T-cell (primary cell): ENCODE measurements at regions not wholly inside any gene's neighbourhood (a gene's known extent, or its start where the extent isn't known, plus 50 kb on each side); places are given as distances from the start of the nearest gene placed in this dataset.

Experiments
- ATAC-seq, 4 experiments: fragments of 200-7000 bp in 3 of 4; fragments of 150-1000 bp in 1 of 4; cut with Tn5 transposase; replicated peaks in 1 of 4; 1 replicate in 3 of 4; 2 replicates in 1 of 4; pipeline ENCODE4 v1.10.0; 2021; ENCODE audit warnings: moderate library complexity in 3 of 4, mild to moderate bottlenecking in 2 of 4, moderate number of reproducible peaks in 1 of 4
- CTCF ChIA-PET, 2 donors: fragments of 300-600 bp; sonication (Branson Sonifier 250); formaldehyde crosslinking; loops; one replicate each; lab custom pipeline; 2022; ENCODE audit warnings: antibody characterized with exemption in 2 of 2; lab: Charles Lee
- POLR2A ChIA-PET, 2 donors: fragments of 300-600 bp; sonication (Branson Sonifier 250); formaldehyde crosslinking; loops; one replicate each; lab custom pipeline; 2022; ENCODE audit warnings: antibody characterized with exemption in 2 of 2; lab: Charles Lee
- DNase-seq, 35 experiments: peaks; one replicate each; pipeline versions ENCODE4 v3.0.0 to v3.0.0-alpha.2; 2013 to 2023
- H3K27ac ChIP-seq: one replicate; pipeline ENCODE4 v1.5.1; 2013; ENCODE audit warnings: low read length
- H3K27me3 ChIP-seq, 2 experiments: replicated peaks in 1 of 2; 1 replicate in 1 of 2; 2 replicates in 1 of 2; pipeline versions ENCODE4 v1.6.1 to v1.7.0; 2013; ENCODE audit warnings: low read length in 1 of 2, mixed read lengths in 1 of 2; ENCODE audit not compliant: control insufficient read depth in 2 of 2, insufficient read depth in 2 of 2; ENCODE audit errors: extremely low read depth in 1 of 2
- H3K36me3 ChIP-seq, 2 donors: 1 replicate in 1 of 2; 2 replicates in 1 of 2; pipeline versions ENCODE4 v1.6.1 to v1.7.0; 2013; ENCODE audit warnings: low read length in 1 of 2; ENCODE audit not compliant: control insufficient read depth in 2 of 2, insufficient read depth in 1 of 2; ENCODE audit errors: extremely low read depth in 1 of 2
- H3K4me1 ChIP-seq, 2 experiments: 1 replicate in 1 of 2; 2 replicates in 1 of 2; pipeline versions ENCODE4 v1.6.1 to v1.7.0; 2013; ENCODE audit warnings: low read length in 2 of 2, mixed read lengths in 1 of 2; ENCODE audit not compliant: insufficient read depth in 2 of 2, control insufficient read depth in 1 of 2; ENCODE audit errors: extremely low read depth in 1 of 2
- H3K4me3 ChIP-seq, 2 donors: 1 replicate in 1 of 2; 2 replicates in 1 of 2; pipeline versions ENCODE4 v1.5.1 to v1.7.0; 2013; ENCODE audit warnings: mild to moderate bottlenecking in 2 of 2, low read length in 1 of 2, moderate library complexity in 1 of 2; ENCODE audit not compliant: control insufficient read depth in 1 of 2; ENCODE audit errors: extremely low read depth in 1 of 2
- H3K9me3 ChIP-seq: 2 replicates; pipeline ENCODE4 v1.7.0; 2013
- H3K27ac Mint-ChIP-seq, 2 donors: one replicate each; pipeline ENCODE4 v1.8.0; 2020 to 2021; ENCODE audit warnings: mild to moderate bottlenecking in 2 of 2, mixed read lengths in 2 of 2
- H3K27me3 Mint-ChIP-seq, 2 donors: one replicate each; pipeline ENCODE4 v1.8.0; 2021 to 2022; ENCODE audit warnings: mixed read lengths in 2 of 2
- H3K36me3 Mint-ChIP-seq: one replicate; pipeline ENCODE4 v1.8.0; 2021; ENCODE audit warnings: mixed read lengths
- H3K4me1 Mint-ChIP-seq, 3 donors: one replicate each; pipeline ENCODE4 v1.8.0; 2020 to 2022; ENCODE audit warnings: mixed read lengths in 3 of 3, mild to moderate bottlenecking in 1 of 3
- H3K4me3 Mint-ChIP-seq, 3 donors: one replicate each; pipeline ENCODE4 v1.8.0; 2020 to 2022; ENCODE audit warnings: mild to moderate bottlenecking in 3 of 3, mixed read lengths in 3 of 3, moderate library complexity in 3 of 3
- H3K9me3 Mint-ChIP-seq, 3 donors: one replicate each; pipeline ENCODE4 v1.8.0; 2020 to 2022; ENCODE audit warnings: mixed read lengths in 3 of 3
- WGBS: methylation state at CpG from one replicate; pipeline ENCODE4 v1.1.5; 2013; ENCODE audit warnings: missing lambda C conversion rate; ENCODE audit not compliant: insufficient coverage; 5-methylcytosine and 5-hydroxymethylcytosine counted together

- no peak overlapping the region for H3K27ac Mint-ChIP-seq
- CTCF ChIA-PET = no interaction called here
- no peaks in the 10 kb centered on the region for H3K9me3 Mint-ChIP-seq
- Histone ChIP-seq H3K27me3 (no peaks in the 10 kb centered on the region), H3K36me3 (no peaks in the 10 kb centered on the region), H3K9me3 (no peaks in the 10 kb centered on the region), H3K27ac (no peak overlapping the region), H3K4me3 (no peak overlapping the region), H3K4me1 (no peaks in the 10 kb centered on the region)
- peaks cover 3% of the 10 kb centered on the region for H3K36me3 Mint-ChIP-seq
- H3K4me1 Mint-ChIP-seq = no peaks in the 10 kb centered on the region
- POLR2A ChIA-PET = no interaction called here
- no CpG with 5 or more reads among the region's 5 CpGs for WGBS
- peaks cover 3 to 6% of the 10 kb centered on the region in 2 donors for H3K27me3 Mint-ChIP-seq
- no peak for DNase-seq
- ATAC-seq = no peak
- no peak overlapping the region for H3K4me3 Mint-ChIP-seq
These were observed 78.2 kb downstream of the DNTTIP2 start for GRCh38 chr1:93800856-93801255.

- no peaks in the 10 kb centered on the region for H3K36me3 ChIP-seq
- ATAC-seq (no peak), DNase-seq (no peak)
- no peaks in the 10 kb centered on the region for H3K4me1 ChIP-seq
- WGBS = no CpG with 5 or more reads among the region's 1 CpG
- ChIA-PET CTCF (no interaction called here), POLR2A (no interaction called here)
- H3K4me3 ChIP-seq = no peak overlapping the region
- H3K27me3 ChIP-seq = no peaks in the 10 kb centered on the region
- H3K27ac Mint-ChIP-seq = no peak overlapping the region
- no peak overlapping the region for H3K27ac ChIP-seq
- H3K36me3 Mint-ChIP-seq = peaks cover 3% of the 10 kb centered on the region
- H3K9me3 Mint-ChIP-seq = no peaks in the 10 kb centered on the region
- peaks cover 2 to 6% of the 10 kb centered on the region in 2 donors for H3K27me3 Mint-ChIP-seq
- no peaks in the 10 kb centered on the region for H3K9me3 ChIP-seq
- no peak overlapping the region for H3K4me3 Mint-ChIP-seq
- no peaks in the 10 kb centered on the region for H3K4me1 Mint-ChIP-seq
These were observed 80.7 kb downstream of the DNTTIP2 start for GRCh38 chr1:93798291-93798690.

- Histone ChIP-seq H3K27me3 (no peaks in the 10 kb centered on the region), H3K36me3 (no peaks in the 10 kb centered on the region), H3K4me3 (no peak overlapping the region), H3K9me3 (no peaks in the 10 kb centered on the region), H3K27ac (no peak overlapping the region), H3K4me1 (no peaks in the 10 kb centered on the region)
- ChIA-PET CTCF (no interaction called here), POLR2A (no interaction called here)
- 100% methylated on average over 2 of the region's 3 CpGs for WGBS
- H3K4me3 Mint-ChIP-seq = no peak overlapping the region
- H3K36me3 Mint-ChIP-seq = no peaks in the 10 kb centered on the region
- H3K4me1 Mint-ChIP-seq = no peaks in the 10 kb centered on the region
- no peak for ATAC-seq
- H3K27me3 Mint-ChIP-seq = peaks cover 0 to 6% of the 10 kb centered on the region in 2 donors
- no peak for DNase-seq
- no peak overlapping the region for H3K27ac Mint-ChIP-seq
- peaks cover 11 to 26% (median 17%) of the 10 kb centered on the region in 3 donors for H3K9me3 Mint-ChIP-seq
These were observed 94.5 kb downstream of the DNTTIP2 start for GRCh38 chr1:93784538-93784937.

GRCh38 chr1:93783876-93784275 is 95.1 kb downstream of the DNTTIP2 start:
- no peak overlapping the region for H3K4me3 ChIP-seq
- H3K4me1 ChIP-seq = no peaks in the 10 kb centered on the region
- H3K27ac Mint-ChIP-seq = no peak overlapping the region
- no peak overlapping the region for H3K27ac ChIP-seq
- no peaks in the 10 kb centered on the region for H3K36me3 Mint-ChIP-seq
- no peaks in the 10 kb centered on the region for H3K36me3 ChIP-seq
- H3K9me3 ChIP-seq = no peaks in the 10 kb centered on the region
- WGBS = no CpG with 5 or more reads among the region's 2 CpGs
- peaks cover 0 to 6% of the 10 kb centered on the region in 2 donors for H3K27me3 Mint-ChIP-seq
- ATAC-seq (no peak), DNase-seq (no peak)
- no peaks in the 10 kb centered on the region for H3K27me3 ChIP-seq
- peaks cover 10 to 22% (median 14%) of the 10 kb centered on the region in 3 donors for H3K9me3 Mint-ChIP-seq
- ChIA-PET POLR2A (no interaction called here), CTCF (no interaction called here)
- H3K4me1 Mint-ChIP-seq = no peaks in the 10 kb centered on the region
- no peak overlapping the region for H3K4me3 Mint-ChIP-seq

GRCh38 chr1:93779540-93780165 is 98.0 kb upstream of the BCAR3 start:
- Mint-ChIP-seq H3K9me3 (no peaks in the 10 kb centered on the region), H3K27ac (no peak overlapping the region), H3K36me3 (no peaks in the 10 kb centered on the region), H3K4me3 (no peak overlapping the region), H3K4me1 (no peaks in the 10 kb centered on the region), H3K27me3 (peaks cover 0 to 10% of the 10 kb centered on the region in 2 donors)
- Histone ChIP-seq H3K27me3 (no peaks in the 10 kb centered on the region), H3K36me3 (no peaks in the 10 kb centered on the region), H3K9me3 (no peaks in the 10 kb centered on the region), H3K4me1 (no peaks in the 10 kb centered on the region), H3K4me3 (no peak overlapping the region), H3K27ac (no peak overlapping the region)
- 86% methylated on average over 1 of the region's 4 CpGs for WGBS
- POLR2A ChIA-PET = no interaction called here
- DNase-seq (no peak), ATAC-seq (no peak)
- CTCF ChIA-PET = no interaction called here

GRCh38 chr1:93778457-93778856 is 96.8 kb upstream of the BCAR3 start:
- WGBS = no CpG with 5 or more reads among the region's 2 CpGs
- Mint-ChIP-seq H3K4me1 (no peaks in the 10 kb centered on the region), H3K9me3 (no peaks in the 10 kb centered on the region), H3K27ac (no peak overlapping the region), H3K36me3 (no peaks in the 10 kb centered on the region), H3K27me3 (peaks cover 0 to 13% of the 10 kb centered on the region in 2 donors), H3K4me3 (no peak overlapping the region)
- Histone ChIP-seq H3K36me3 (no peaks in the 10 kb centered on the region), H3K27me3 (no peaks in the 10 kb centered on the region), H3K9me3 (no peaks in the 10 kb centered on the region), H3K4me3 (no peak overlapping the region), H3K4me1 (no peaks in the 10 kb centered on the region), H3K27ac (no peak overlapping the region)
- CTCF ChIA-PET = no interaction called here
- ATAC-seq (no peak), DNase-seq (no peak)
- POLR2A ChIA-PET = no interaction called here

GRCh38 chr1:93777255-93777654 is 95.6 kb upstream of the BCAR3 start:
- CTCF ChIA-PET = no interaction called here
- Mint-ChIP-seq H3K27me3 (peaks cover 0 to 13% of the 10 kb centered on the region in 2 donors), H3K9me3 (no peaks in the 10 kb centered on the region), H3K36me3 (no peaks in the 10 kb centered on the region), H3K27ac (no peak overlapping the region), H3K4me1 (no peaks in the 10 kb centered on the region), H3K4me3 (no peak overlapping the region)
- Histone ChIP-seq H3K4me1 (no peaks in the 10 kb centered on the region), H3K36me3 (no peaks in the 10 kb centered on the region), H3K27ac (no peak overlapping the region), H3K27me3 (no peaks in the 10 kb centered on the region), H3K4me3 (no peak overlapping the region), H3K9me3 (no peaks in the 10 kb centered on the region)
- WGBS = no CpG with 5 or more reads among the region's 2 CpGs
- ATAC-seq (no peak), DNase-seq (no peak)
- POLR2A ChIA-PET = no interaction called here
